H1 (cell line): ENCODE measurements at regions not wholly inside any gene's neighbourhood (a gene's known extent, or its start where the extent isn't known, plus 50 kb on each side); places are given as distances from the start of the nearest gene placed in this dataset.

Experiments used
- CTCF ChIA-PET: fragments of 300-600 bp; sonication (Branson Sonifier 250); formaldehyde crosslinking; loops from one replicate; lab custom pipeline; 2021; ENCODE audit not compliant: partially characterized antibody; lab: Charles Lee
- POLR2A ChIA-PET: fragments of 300-600 bp; sonication (Branson Sonifier 250); formaldehyde crosslinking; loops from one replicate; lab custom pipeline; 2021; ENCODE audit warnings: inconsistent platforms; ENCODE audit not compliant: partially characterized antibody; lab: Charles Lee
- DNase-seq, 2 experiments: peaks; one replicate each; pipeline versions ENCODE4 v3.0.0 to v3.0.0-alpha.2; 2010 to 2022; ENCODE audit warnings: low spot score in 2 of 2, low read depth in 1 of 2, mixed read lengths in 1 of 2
- FAIRE-seq: peaks from 2 replicates; lab custom pipeline; 2011; peaks lifted over from hg19 to GRCh38; lab: Jason Lieb, UNC
- H2AFZ ChIP-seq: 2 replicates; pipeline ENCODE4 v1.8.1; 2012; ENCODE audit warnings: low read length, inconsistent platforms
- H2AK5ac ChIP-seq: 2 replicates; pipeline ENCODE4 v1.6.1; 2013; ENCODE audit warnings: low read depth, low read length
- H2BK120ac ChIP-seq: replicated peaks from 2 replicates; pipeline ENCODE3; 2013; ENCODE audit warnings: low read depth, low read length, inconsistent platforms
- H2BK12ac ChIP-seq: 2 replicates; pipeline ENCODE4 v1.6.1; 2013; ENCODE audit warnings: low read depth, low read length
- H2BK15ac ChIP-seq: 2 replicates; pipeline ENCODE4 v1.6.1; 2013; ENCODE audit warnings: low read length
- H2BK20ac ChIP-seq: 2 replicates; pipeline ENCODE4 v1.6.1; 2013; ENCODE audit warnings: low read length
- H2BK5ac ChIP-seq: 2 replicates; pipeline ENCODE4 v1.6.1; 2013; ENCODE audit warnings: low read depth, low read length
- H3K14ac ChIP-seq: 2 replicates; pipeline ENCODE4 v1.6.1; 2013; ENCODE audit warnings: inconsistent platforms; ENCODE audit not compliant: insufficient read length
- H3K18ac ChIP-seq: 2 replicates; pipeline ENCODE4 v1.6.1; 2013; ENCODE audit warnings: low read length; ENCODE audit errors: extremely low read depth
- H3K23ac ChIP-seq: 2 replicates; pipeline ENCODE4 v1.6.1; 2013; ENCODE audit warnings: inconsistent platforms; ENCODE audit not compliant: insufficient read length
- H3K23me2 ChIP-seq: 2 replicates; pipeline ENCODE4 v1.6.1; 2013; ENCODE audit warnings: low read depth, low read length
- H3K27ac ChIP-seq: 2 replicates; pipeline ENCODE4 v1.6.1; 2011; ENCODE audit warnings: low read depth, low read length, inconsistent platforms
- H3K27me3 ChIP-seq, 4 experiments: replicated peaks in 1 of 4; 1 replicate in 1 of 4; 2 replicates in 3 of 4; pipeline versions ENCODE4 v1.6.1 to v1.8.1; 2011 to 2013; ENCODE audit warnings: low read length in 3 of 4, mild to moderate bottlenecking in 3 of 4, inconsistent platforms in 2 of 4, mixed read lengths in 2 of 4, moderate library complexity in 1 of 4; ENCODE audit not compliant: control insufficient read depth in 3 of 4, insufficient read depth in 3 of 4; ENCODE audit errors: extremely low read depth in 1 of 4
- H3K36me3 ChIP-seq, 4 experiments: 2 replicates each; pipeline versions ENCODE4 v1.6.1 to v1.8.1; 2011 to 2013; ENCODE audit warnings: mild to moderate bottlenecking in 4 of 4, low read length in 3 of 4, moderate library complexity in 2 of 4, control low read depth in 1 of 4, inconsistent platforms in 1 of 4; ENCODE audit not compliant: insufficient read depth in 4 of 4, control insufficient read depth in 2 of 4
- H3K4ac ChIP-seq: replicated peaks from 2 replicates; pipeline ENCODE3; 2013; ENCODE audit warnings: low read length, low read depth, mixed read lengths, inconsistent platforms; ENCODE audit not compliant: insufficient read length
- H3K4me1 ChIP-seq, 4 experiments: replicated peaks in 1 of 4; 1 replicate in 1 of 4; 2 replicates in 3 of 4; pipeline versions ENCODE4 v1.6.1 to v1.8.1; 2011 to 2013; ENCODE audit warnings: low read length in 3 of 4, inconsistent platforms in 2 of 4, mixed read lengths in 1 of 4; ENCODE audit not compliant: insufficient read depth in 4 of 4, control insufficient read depth in 3 of 4
- H3K4me2 ChIP-seq, 2 experiments: 2 replicates each; pipeline versions ENCODE4 v1.6.1 to v1.8.1; 2011 to 2013; ENCODE audit warnings: low read depth in 2 of 2, low read length in 2 of 2, control low read depth in 1 of 2, inconsistent platforms in 1 of 2, mild to moderate bottlenecking in 1 of 2; ENCODE audit not compliant: insufficient read depth in 1 of 2
- H3K4me3 ChIP-seq, 4 experiments: fragments of 200-600, 300-600 bp in 1 of 4; sonication (generic), shearing (Covaris generic), sonication (Bioruptor Twin) in 1 of 4; 2 replicates each; pipeline versions ENCODE4 v1.5.1 to v1.8.1; 2011 to 2016; ENCODE audit warnings: low read length in 4 of 4, low read depth in 3 of 4, control low read depth in 2 of 4, inconsistent platforms in 2 of 4, mild to moderate bottlenecking in 2 of 4, mixed read lengths in 1 of 4, moderate library complexity in 1 of 4; ENCODE audit not compliant: insufficient read depth in 2 of 4; ENCODE audit errors: extremely low read depth in 1 of 4
- H3K56ac ChIP-seq: replicated peaks from 2 replicates; pipeline ENCODE3; 2013; ENCODE audit warnings: low read depth, mild to moderate bottlenecking, mixed read lengths, low read length, inconsistent platforms; ENCODE audit not compliant: insufficient read length
- H3K79me1 ChIP-seq: 2 replicates; pipeline ENCODE4 v1.6.1; 2013; ENCODE audit warnings: low read depth, low read length, control low read depth
- H3K79me2 ChIP-seq, 2 experiments: 2 replicates each; pipeline versions ENCODE4 v1.6.1 to v1.8.1; 2012 to 2013; ENCODE audit warnings: low read length in 2 of 2, mild to moderate bottlenecking in 2 of 2, inconsistent platforms in 1 of 2; ENCODE audit not compliant: insufficient read depth in 2 of 2, control insufficient read depth in 1 of 2
- H3K9ac ChIP-seq, 4 experiments: replicated peaks in 1 of 4; 1 replicate in 1 of 4; 2 replicates in 3 of 4; pipeline versions ENCODE4 v1.6.1 to v1.8.1; 2011 to 2013; ENCODE audit warnings: low read depth in 3 of 4, low read length in 3 of 4, control low read depth in 2 of 4, mild to moderate bottlenecking in 2 of 4, moderate library complexity in 2 of 4, inconsistent platforms in 1 of 4; ENCODE audit errors: extremely low read depth in 1 of 4
- H3K9me3 ChIP-seq, 2 experiments: 2 replicates each; pipeline versions ENCODE4 v1.6.1 to v1.8.1; 2012 to 2013; ENCODE audit warnings: mild to moderate bottlenecking in 2 of 2, moderate library complexity in 2 of 2, control low read depth in 1 of 2, inconsistent platforms in 1 of 2, low read depth in 1 of 2, low read length in 1 of 2, mixed read lengths in 1 of 2; ENCODE audit not compliant: insufficient read depth in 2 of 2
- H4K20me1 ChIP-seq, 2 experiments: replicated peaks in 1 of 2; 2 replicates each; pipeline versions ENCODE3 to v1.8.1; 2011 to 2013; ENCODE audit warnings: inconsistent platforms in 2 of 2, low read length in 2 of 2, mild to moderate bottlenecking in 1 of 2; ENCODE audit not compliant: insufficient read depth in 2 of 2, control insufficient read depth in 1 of 2
- H4K5ac ChIP-seq: 2 replicates; pipeline ENCODE4 v1.6.1; 2013; ENCODE audit warnings: low read length, low read depth, mixed read lengths, inconsistent platforms; ENCODE audit not compliant: insufficient read length
- H4K8ac ChIP-seq: 2 replicates; pipeline ENCODE4 v1.8.0; 2013; ENCODE audit warnings: mild to moderate bottlenecking, moderate library complexity, low read length, inconsistent platforms; ENCODE audit not compliant: insufficient read depth; ENCODE audit errors: extremely low read depth
- H4K91ac ChIP-seq: replicated peaks from 2 replicates; pipeline ENCODE3; 2013; ENCODE audit warnings: low read length, mixed read lengths, inconsistent platforms; ENCODE audit not compliant: insufficient read length
- BACH1 ChIP-seq: IDR thresholded peaks from 2 replicates; pipeline ENCODE4 v1.6.1; 2012; ENCODE audit warnings: low read length, improper control_type of control experiment
- KDM4A ChIP-seq: IDR thresholded peaks from one replicate; pipeline ENCODE4 v1.7.1; 2012; ENCODE audit warnings: low read depth, mild to moderate bottlenecking, moderate library complexity, low read length, inconsistent platforms; ENCODE audit not compliant: severe bottlenecking
- MAX ChIP-seq: IDR thresholded peaks from 2 replicates; pipeline ENCODE4 v1.6.1; 2012; ENCODE audit warnings: inconsistent platforms
- RNF2 ChIP-seq: fragments of 200-900, 300-1000 bp; sonication (generic); IDR thresholded peaks from 2 replicates; pipeline ENCODE4 v1.7.1; 2016; ENCODE audit warnings: borderline replicate concordance, low read depth, mild to moderate bottlenecking, antibody characterized with exemption, low read length; ENCODE audit not compliant: poor library complexity, severe bottlenecking; ENCODE audit errors: missing control alignments
- SP1 ChIP-seq: IDR thresholded peaks from 2 replicates; pipeline ENCODE4 v1.6.1; 2011; ENCODE audit warnings: low read depth, low read length
- SP4 ChIP-seq: IDR thresholded peaks from 2 replicates; pipeline ENCODE4 v1.6.1; 2012; ENCODE audit warnings: low read length, inconsistent platforms
- SUZ12 ChIP-seq: fragments of 200-600 bp; sonication (generic); IDR thresholded peaks from 2 replicates; pipeline ENCODE4 v1.6.1; 2012; ENCODE audit warnings: mild to moderate bottlenecking, inconsistent platforms, low read length, moderate library complexity, mixed read lengths
- TEAD4 ChIP-seq: IDR thresholded peaks from 2 replicates; pipeline ENCODE4 v1.6.1; 2012; ENCODE audit warnings: low read depth, low read length, inconsistent platforms, mixed read lengths
- WGBS, 2 experiments: shearing (Covaris generic) in 1 of 2; methylation state at CpG; one replicate each; pipeline versions ENCODE4 v1.1.6 to v1.1.7; 2013 to 2015; ENCODE audit warnings: low lambda C conversion rate in 2 of 2, mixed read lengths in 2 of 2, inconsistent platforms in 1 of 2, low coverage in 1 of 2, missing lambda C conversion rate in 1 of 2; ENCODE audit not compliant: insufficient replicate concordance in 2 of 2, insufficient coverage in 1 of 2, insufficient read length in 1 of 2; ENCODE audit errors: extremely low coverage in 1 of 2, missing lambda C conversion rate in 1 of 2; 5-methylcytosine and 5-hydroxymethylcytosine counted together
- TF ChIP-seq, protein P1 (sequence below): IDR thresholded peaks from 2 replicates; pipeline ENCODE4 v1.6.1; 2012; ENCODE audit warnings: inconsistent platforms

GRCh38 chr6:105994591-105995390 is 91.3 kb upstream of the PRDM1 start:
- 0 out of 2 replicates have a peak overlapping the region, but pooled peaks have one; percentile 32 for H2BK20ac ChIP-seq
- H3K23me2 ChIP-seq, result peaks cover 26% of the 10 kb centered on the region
- peak overlapping the region; percentile 29; the same call in 1 of the 2 replicates for H2BK15ac ChIP-seq
- no peak overlapping the region for H3K27ac ChIP-seq
- ChIA-PET CTCF (interaction anchor here (0.8 to 1.5 kb wide), 2 partner anchors 87 to 91 kb away, joined by 5 to 6 read pairs; partner anchors contain the start of gene PRDM1), POLR2A (interaction anchor here (0.9 to 1.6 kb wide), 2 partner anchors 9 to 13 kb away, joined by 3 to 6 read pairs; no protein-coding TSS in a partner anchor)
- no peak overlapping the region for H3K14ac ChIP-seq
- H3K56ac ChIP-seq, result no peak overlapping the region
- H3K9me3 ChIP-seq, result no peaks in the 10 kb centered on the region
- peak overlapping the region in 2 of 4 experiments; percentile 5 to 20; a peak in 2 of 7 replicates for H3K9ac ChIP-seq
- H2BK5ac ChIP-seq, result no peak overlapping the region
- FAIRE-seq (no peak), DNase-seq (peak in 1 of 2 experiments; percentile 74)
- H3K4ac ChIP-seq, result no peak overlapping the region
- H3K4me2 ChIP-seq, result peak overlapping the region; percentile 100
- H3K4me1 ChIP-seq, result peaks cover 0 to 16% (median 7%) of the 10 kb centered on the region in 4 experiments; a peak in 6 of 7 replicates
- H3K18ac ChIP-seq, result peak overlapping the region; percentile 60
- H2BK120ac ChIP-seq, result no peak overlapping the region
- no peaks in the 10 kb centered on the region for H3K36me3 ChIP-seq
- no peak overlapping the region for H4K91ac ChIP-seq
- no peaks in the 10 kb centered on the region for H3K79me1 ChIP-seq
- H4K20me1 ChIP-seq, result peaks cover 0 to 1% of the 10 kb centered on the region in 2 experiments
- H3K23ac ChIP-seq, result no peak overlapping the region
- H4K8ac ChIP-seq, result no peak overlapping the region
- no peak overlapping the region for H2BK12ac ChIP-seq
- peak overlapping the region; percentile 53 to 88 (median 70) for H3K4me3 ChIP-seq
- peaks cover 42 to 86% (median 69%) of the 10 kb centered on the region in 4 experiments for H3K27me3 ChIP-seq
- peak overlapping the region; percentile 70; the same call in 1 of the 2 replicates for H2AFZ ChIP-seq
- H2AK5ac ChIP-seq, result no peak overlapping the region
- H3K79me2 ChIP-seq, result no peaks in the 10 kb centered on the region
- no peak overlapping the region for H4K5ac ChIP-seq
- WGBS, 2 experiments, result 2% methylated on average over 57 of the region's 57 CpGs; no CpG with 5 or more reads in 1 of the 2 experiments
- TF ChIP-seq BACH1 (no peak), SUZ12 (peak; percentile 97), RNF2 (peak; percentile 96), KDM4A (peak; percentile 67), TEAD4 (peak; percentile 7; the same call in 1 of the 2 replicates), SP1 (no peak; the same call in 1 of the 2 replicates), MAX (peak; percentile 90), SP4 (no peak)
- TF ChIP-seq, protein P1, sequence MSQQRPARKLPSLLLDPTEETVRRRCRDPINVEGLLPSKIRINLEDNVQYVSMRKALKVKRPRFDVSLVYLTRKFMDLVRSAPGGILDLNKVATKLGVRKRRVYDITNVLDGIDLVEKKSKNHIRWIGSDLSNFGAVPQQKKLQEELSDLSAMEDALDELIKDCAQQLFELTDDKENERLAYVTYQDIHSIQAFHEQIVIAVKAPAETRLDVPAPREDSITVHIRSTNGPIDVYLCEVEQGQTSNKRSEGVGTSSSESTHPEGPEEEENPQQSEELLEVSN, result peak; percentile 93
